GM12875 (cell line): ENCODE measurements at regions not wholly inside any gene's neighbourhood (a gene's known extent, or its start where the extent isn't known, plus 50 kb on each side); places are given as distances from the start of the nearest gene placed in this dataset.

ENCODE experiments used
- H3K4me3 ChIP-seq: one replicate; pipeline ENCODE4 v1.5.1; 2011; ENCODE audit warnings: low read depth, low read length, control low read depth
- TF ChIP-seq, protein P1 (sequence below): IDR thresholded peaks from 2 replicates; pipeline ENCODE4 v1.5.1; 2011; ENCODE audit warnings: low read depth, mild to moderate bottlenecking, control low read depth, inconsistent platforms, low read length, moderate library complexity, borderline replicate concordance; ENCODE audit not compliant: insufficient read depth

DNA sequence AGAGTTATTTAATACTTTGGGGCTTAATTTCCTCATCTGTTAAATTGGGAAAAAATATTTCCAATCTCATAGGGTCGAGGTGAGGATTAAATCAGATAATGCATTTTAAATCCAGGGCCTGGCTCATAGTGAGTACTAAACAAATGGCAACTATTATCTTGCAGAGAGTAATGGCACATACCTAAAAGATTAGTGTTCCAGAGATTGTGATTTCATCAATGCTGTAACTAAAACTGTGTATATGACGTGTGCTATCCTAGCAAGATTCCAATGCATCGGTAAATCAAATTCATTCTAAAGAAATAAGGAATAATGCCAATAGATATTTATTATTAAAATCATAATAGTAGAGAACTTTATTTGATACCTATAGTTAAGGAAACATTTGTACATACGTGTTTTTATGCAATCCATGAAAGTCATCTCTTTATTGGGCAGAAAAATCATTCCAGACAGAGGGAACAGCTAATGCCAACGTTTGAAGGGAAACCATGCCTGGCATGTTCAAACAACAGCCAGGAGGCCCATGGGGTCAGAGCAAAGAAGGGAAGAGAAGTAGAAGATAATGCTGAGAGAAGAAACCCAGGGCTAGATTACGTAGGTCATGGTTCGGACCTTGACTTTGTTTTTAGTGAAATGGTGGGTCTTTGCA lies 174.8 kb upstream of the AGR3 start:
- TF ChIP-seq, protein P1, sequence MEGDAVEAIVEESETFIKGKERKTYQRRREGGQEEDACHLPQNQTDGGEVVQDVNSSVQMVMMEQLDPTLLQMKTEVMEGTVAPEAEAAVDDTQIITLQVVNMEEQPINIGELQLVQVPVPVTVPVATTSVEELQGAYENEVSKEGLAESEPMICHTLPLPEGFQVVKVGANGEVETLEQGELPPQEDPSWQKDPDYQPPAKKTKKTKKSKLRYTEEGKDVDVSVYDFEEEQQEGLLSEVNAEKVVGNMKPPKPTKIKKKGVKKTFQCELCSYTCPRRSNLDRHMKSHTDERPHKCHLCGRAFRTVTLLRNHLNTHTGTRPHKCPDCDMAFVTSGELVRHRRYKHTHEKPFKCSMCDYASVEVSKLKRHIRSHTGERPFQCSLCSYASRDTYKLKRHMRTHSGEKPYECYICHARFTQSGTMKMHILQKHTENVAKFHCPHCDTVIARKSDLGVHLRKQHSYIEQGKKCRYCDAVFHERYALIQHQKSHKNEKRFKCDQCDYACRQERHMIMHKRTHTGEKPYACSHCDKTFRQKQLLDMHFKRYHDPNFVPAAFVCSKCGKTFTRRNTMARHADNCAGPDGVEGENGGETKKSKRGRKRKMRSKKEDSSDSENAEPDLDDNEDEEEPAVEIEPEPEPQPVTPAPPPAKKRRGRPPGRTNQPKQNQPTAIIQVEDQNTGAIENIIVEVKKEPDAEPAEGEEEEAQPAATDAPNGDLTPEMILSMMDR, result no peak
- H3K4me3 ChIP-seq, result no peak overlapping the region

DNA sequence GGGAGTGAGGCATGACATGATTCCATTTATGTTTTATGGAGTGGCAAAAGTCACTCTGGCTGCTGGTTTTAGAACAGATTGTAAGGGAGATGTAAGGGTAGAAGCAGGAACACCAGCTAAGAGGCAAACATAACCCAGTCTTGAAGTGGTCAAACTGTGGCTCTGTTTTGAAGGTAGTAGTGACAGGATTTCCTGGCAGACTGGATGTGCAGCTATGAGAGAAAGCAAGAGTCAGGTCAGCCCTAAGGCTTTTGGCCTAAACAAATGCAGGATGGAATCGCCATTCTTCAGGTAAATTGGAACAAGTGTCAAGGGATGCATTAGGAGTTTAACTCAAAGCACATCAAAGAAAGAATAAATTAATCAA lies 175.3 kb upstream of the AGR3 start:
- TF ChIP-seq, protein P1, result no peak
- H3K4me3 ChIP-seq, result no peak overlapping the region

DNA sequence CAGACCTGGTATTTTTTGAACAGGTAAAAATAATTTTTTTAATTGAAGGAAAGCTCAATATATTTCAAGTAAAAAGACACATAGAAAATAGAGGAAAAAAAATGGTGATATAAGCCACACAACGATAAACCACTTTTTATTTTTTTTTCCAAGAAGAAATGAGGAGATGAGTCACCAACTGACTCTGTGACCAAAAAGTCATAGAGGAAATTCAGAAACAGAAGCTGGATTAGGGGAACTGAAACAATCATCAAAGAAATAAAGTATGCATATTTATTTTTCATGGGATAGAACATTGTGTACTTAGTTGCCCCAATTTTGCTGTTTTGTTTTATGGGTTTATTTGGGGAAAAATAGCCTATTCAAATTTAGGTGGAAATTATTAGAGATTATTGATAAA lies 176.8 kb upstream of the AGR3 start:
- TF ChIP-seq, protein P1, result no peak
- no peak overlapping the region for H3K4me3 ChIP-seq

DNA sequence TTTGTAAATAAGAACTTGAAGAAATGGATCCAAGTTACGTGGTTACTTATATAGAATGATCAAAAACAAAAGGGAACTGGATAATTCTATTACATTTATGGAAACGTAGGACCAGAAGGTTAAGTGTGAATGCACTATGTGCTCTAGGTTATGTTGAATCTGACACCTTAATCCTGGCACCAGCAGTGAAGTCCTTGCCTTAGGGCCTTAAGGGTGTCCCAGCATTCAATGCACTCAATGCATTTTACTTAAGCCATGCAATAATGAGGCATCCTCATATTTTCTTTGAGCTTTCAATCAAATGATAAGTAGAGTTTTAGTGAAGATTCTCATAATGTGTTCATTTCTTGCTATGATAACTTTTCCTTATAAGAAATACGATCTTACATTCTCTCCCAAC lies 178.3 kb upstream of the AGR3 start:
- TF ChIP-seq, protein P1, result no peak
- H3K4me3 ChIP-seq, result no peak overlapping the region

DNA sequence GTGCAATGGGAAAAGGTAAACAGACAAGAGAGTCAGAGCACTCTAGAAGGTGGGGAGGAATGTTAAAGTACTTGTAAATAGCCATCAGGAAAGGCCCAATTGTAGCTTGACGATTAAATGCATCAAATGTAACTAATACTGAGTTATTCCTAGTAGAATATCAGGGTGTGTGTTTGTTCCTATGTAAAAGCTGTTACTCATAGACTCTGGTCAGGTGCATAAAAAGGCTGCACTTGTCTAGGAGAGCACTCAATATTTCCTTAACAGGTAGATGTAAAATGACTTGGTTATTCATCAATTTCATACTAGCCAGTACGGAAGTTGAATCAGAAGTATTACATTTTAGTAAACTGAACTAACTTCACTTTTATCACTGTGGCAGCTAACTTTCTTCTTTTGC lies 179.7 kb upstream of the AGR3 start:
- no peak overlapping the region for H3K4me3 ChIP-seq
- TF ChIP-seq, protein P1, result no peak

DNA sequence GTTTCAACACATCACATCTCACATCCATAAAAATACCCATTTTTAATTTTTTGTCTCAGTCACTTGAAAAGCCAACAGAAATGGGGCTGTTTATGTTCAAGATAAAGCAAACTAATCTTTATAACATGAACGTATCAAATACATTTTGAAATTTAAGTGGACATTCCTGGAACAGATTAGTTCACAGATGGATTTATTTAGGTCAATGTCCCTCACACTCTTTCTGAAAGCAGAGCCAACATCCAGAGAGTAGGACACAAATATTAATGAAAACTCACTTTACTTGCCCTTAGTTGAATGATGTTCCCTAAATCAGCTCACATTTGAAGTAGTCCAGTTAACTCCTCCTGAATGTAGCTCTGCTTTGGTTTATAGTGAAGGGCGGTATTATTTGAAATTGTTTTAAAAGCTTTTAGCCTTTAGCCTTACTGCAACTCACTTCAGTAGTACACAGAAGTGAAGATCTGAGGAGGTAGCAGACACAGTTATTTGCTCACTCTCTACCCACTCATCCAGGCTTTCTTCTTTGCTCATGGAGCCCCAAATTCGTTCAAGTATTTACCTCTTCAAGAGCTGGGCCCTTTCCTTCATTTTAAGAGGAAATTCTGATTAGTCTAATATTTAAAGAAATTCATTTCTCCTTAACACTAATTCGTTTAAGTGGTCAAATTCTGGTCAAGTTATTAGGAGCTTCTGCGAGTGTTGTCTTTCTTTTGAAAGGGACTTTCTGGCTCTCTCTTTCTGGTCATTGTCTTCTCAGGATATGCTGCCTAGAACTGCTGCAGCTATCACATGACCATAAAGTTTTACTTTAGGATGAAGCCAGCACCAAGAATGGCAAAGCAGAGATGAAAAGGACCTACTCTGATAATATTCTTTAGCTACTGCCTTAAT lies 180.6 kb upstream of the AGR3 start:
- H3K4me3 ChIP-seq, result no peak overlapping the region
- TF ChIP-seq, protein P1, result no peak

DNA sequence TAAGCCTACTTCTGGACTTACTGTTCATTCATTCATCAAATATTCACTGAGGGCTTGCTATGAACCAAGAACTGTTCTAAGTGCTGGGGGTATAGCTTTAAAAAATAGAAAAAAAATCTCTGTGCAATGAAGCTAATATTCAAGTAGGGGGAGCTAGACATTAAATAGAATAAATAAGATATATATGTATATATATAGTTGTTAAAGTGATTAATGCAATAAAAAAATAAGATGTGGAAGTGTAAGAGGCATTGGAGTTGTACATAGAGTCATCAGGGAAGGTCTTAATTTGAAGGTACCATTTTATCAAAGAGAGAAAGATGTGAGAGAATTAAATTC lies 181.2 kb upstream of the AGR3 start:
- H3K4me3 ChIP-seq, result no peak overlapping the region
- TF ChIP-seq, protein P1, result no peak
